Activated CD8-positive, alpha-beta T cell treated with anti-CD3 and anti-CD28 coated beads for 36 hours (primary cell): ENCODE measurements at regions not wholly inside any gene's neighbourhood (a gene's known extent, or its start where the extent isn't known, plus 50 kb on each side); places are given as distances from the start of the nearest gene placed in this dataset.

Experiments used
- ATAC-seq: fragments of 200-7000 bp; cut with Tn5 transposase; one replicate; pipeline ENCODE4 v1.10.0; 2021; ENCODE audit warnings: mild to moderate bottlenecking, moderate library complexity
- CTCF ChIA-PET: fragments of 350-600 bp; sonication (Branson Sonifier 250); formaldehyde crosslinking; loops from one replicate; lab custom pipeline; 2021; ENCODE audit warnings: antibody characterized with exemption; lab: Charles Lee
- POLR2A ChIA-PET: fragments of 350-600 bp; sonication (Branson Sonifier 250); formaldehyde crosslinking; loops from one replicate; lab custom pipeline; 2021; ENCODE audit warnings: antibody characterized with exemption; lab: Charles Lee
- DNase-seq: peaks from one replicate; pipeline ENCODE4 v3.0.0-alpha.2; 2020
- H3K27ac Mint-ChIP-seq: one replicate; pipeline ENCODE4 v1.8.0; 2021; ENCODE audit warnings: mild to moderate bottlenecking, mixed read lengths
- H3K27me3 Mint-ChIP-seq: one replicate; pipeline ENCODE4 v1.8.0; 2021; ENCODE audit warnings: mixed read lengths
- H3K36me3 Mint-ChIP-seq: one replicate; pipeline ENCODE4 v1.8.0; 2021; ENCODE audit warnings: low read depth, mixed read lengths
- H3K4me1 Mint-ChIP-seq: one replicate; pipeline ENCODE4 v1.8.0; 2021; ENCODE audit warnings: low read depth, mixed read lengths
- H3K4me3 Mint-ChIP-seq: one replicate; pipeline ENCODE4 v1.8.0; 2021; ENCODE audit warnings: mild to moderate bottlenecking, moderate library complexity, mixed read lengths
- H3K9me3 Mint-ChIP-seq: one replicate; pipeline ENCODE4 v1.8.0; 2021; ENCODE audit warnings: mixed read lengths
- CTCF ChIP-seq: fragments of 200-600 bp; IDR thresholded peaks from one replicate; pipeline ENCODE4 v1.8.0; 2022; ENCODE audit warnings: antibody characterized with exemption, mild to moderate bottlenecking
- intact Hi-C: fragments of 100-400 bp; cut with micrococcal nuclease; formaldehyde crosslinking; loops from one replicate; pipeline ENCODE4 v1.10.0; 2022

GRCh38 chr15:63454503-63455211 lies 49.7 kb upstream of the USP3 start:
- H3K27me3 Mint-ChIP-seq = no peaks in the 10 kb centered on the region
- peaks cover 4% of the 10 kb centered on the region for H3K4me1 Mint-ChIP-seq
- ChIA-PET CTCF (interaction anchor here (0.6 to 2.5 kb wide), 2 partner anchors 12 to 275 kb away, joined by 3 to 8 read pairs; no protein-coding TSS in a partner anchor), POLR2A (interaction anchor here (0.6 kb wide), 1 partner anchor 1139 kb away, joined by 4 read pairs; no protein-coding TSS in a partner anchor)
- H3K36me3 Mint-ChIP-seq = no peaks in the 10 kb centered on the region
- no peak overlapping the region for H3K27ac Mint-ChIP-seq
- H3K4me3 Mint-ChIP-seq = no peak overlapping the region
- DNase-seq (no peak), ATAC-seq (no peak)
- no peaks in the 10 kb centered on the region for H3K9me3 Mint-ChIP-seq
- no peak for TF ChIP-seq CTCF
- intact Hi-C loops = no loop called here
